ENCODE measurements at regions not wholly inside any gene's neighbourhood (a gene's known extent, or its start where the extent isn't known, plus 50 kb on each side); places are given as distances from the start of the nearest gene placed in this dataset.
A peak's percentile ranks its signal among the peaks of the same experiment; 100 is the strongest.

DNA sequence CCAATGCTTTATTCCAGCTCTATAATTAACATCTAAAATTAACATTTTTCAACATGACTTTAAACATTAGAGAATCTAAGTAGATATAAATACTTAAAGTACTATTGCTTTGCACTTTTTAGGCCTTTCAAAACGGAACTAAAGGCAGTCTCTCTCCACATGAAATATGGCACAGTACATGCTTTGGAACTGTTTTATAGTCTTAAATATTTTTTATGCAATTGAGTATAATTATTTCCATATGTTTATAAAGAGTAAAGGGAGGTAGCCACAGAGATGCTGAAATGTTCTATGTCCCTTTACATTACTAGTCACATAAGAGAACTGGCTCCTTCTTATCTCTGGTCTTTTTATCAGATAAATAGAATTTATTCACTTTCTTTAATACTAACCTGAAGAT is 674.0 kb downstream of the PLCL1 start (continued):
- TF ChIP-seq NR2C2 (CRISPR knock-in tag; IDR thresholded peaks at IDR 0.05) (no peak), SP1 (CRISPR knock-in tag; conservative IDR thresholded peaks at IDR 0.05) (no peak), IRF1 (CRISPR knock-in tag; IDR thresholded peaks at IDR 0.05) (no peak), ZNF416 (CRISPR knock-in tag; IDR thresholded peaks at IDR 0.05) (no peak), SOX15 (CRISPR knock-in tag; IDR thresholded peaks at IDR 0.05) (no peak), ETV6 (CRISPR knock-in tag; IDR thresholded peaks at IDR 0.05) (no peak), TEAD1 (CRISPR knock-in tag; IDR thresholded peaks at IDR 0.05) (no peak)
- TF ChIP-seq, protein P1, sequence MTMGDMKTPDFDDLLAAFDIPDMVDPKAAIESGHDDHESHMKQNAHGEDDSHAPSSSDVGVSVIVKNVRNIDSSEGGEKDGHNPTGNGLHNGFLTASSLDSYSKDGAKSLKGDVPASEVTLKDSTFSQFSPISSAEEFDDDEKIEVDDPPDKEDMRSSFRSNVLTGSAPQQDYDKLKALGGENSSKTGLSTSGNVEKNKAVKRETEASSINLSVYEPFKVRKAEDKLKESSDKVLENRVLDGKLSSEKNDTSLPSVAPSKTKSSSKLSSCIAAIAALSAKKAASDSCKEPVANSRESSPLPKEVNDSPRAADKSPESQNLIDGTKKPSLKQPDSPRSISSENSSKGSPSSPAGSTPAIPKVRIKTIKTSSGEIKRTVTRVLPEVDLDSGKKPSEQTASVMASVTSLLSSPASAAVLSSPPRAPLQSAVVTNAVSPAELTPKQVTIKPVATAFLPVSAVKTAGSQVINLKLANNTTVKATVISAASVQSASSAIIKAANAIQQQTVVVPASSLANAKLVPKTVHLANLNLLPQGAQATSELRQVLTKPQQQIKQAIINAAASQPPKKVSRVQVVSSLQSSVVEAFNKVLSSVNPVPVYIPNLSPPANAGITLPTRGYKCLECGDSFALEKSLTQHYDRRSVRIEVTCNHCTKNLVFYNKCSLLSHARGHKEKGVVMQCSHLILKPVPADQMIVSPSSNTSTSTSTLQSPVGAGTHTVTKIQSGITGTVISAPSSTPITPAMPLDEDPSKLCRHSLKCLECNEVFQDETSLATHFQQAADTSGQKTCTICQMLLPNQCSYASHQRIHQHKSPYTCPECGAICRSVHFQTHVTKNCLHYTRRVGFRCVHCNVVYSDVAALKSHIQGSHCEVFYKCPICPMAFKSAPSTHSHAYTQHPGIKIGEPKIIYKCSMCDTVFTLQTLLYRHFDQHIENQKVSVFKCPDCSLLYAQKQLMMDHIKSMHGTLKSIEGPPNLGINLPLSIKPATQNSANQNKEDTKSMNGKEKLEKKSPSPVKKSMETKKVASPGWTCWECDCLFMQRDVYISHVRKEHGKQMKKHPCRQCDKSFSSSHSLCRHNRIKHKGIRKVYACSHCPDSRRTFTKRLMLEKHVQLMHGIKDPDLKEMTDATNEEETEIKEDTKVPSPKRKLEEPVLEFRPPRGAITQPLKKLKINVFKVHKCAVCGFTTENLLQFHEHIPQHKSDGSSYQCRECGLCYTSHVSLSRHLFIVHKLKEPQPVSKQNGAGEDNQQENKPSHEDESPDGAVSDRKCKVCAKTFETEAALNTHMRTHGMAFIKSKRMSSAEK (CRISPR knock-in tag; IDR thresholded peaks at IDR 0.05; ENCODE audit: borderline replicate concordance), result no peak

- no peak overlapping the region for H3K27ac Mint-ChIP-seq
- peaks cover 7% of the 10 kb centered on the region for H3K4me1 Mint-ChIP-seq
- ChIA-PET CTCF (interaction anchor here (0.6 kb wide), 1 partner anchor 49 kb away, joined by 4 read pairs; no protein-coding TSS in a partner anchor), POLR2A (no interaction called here)
- DNase-seq (ENCODE audit: low spot score) (no peak), ATAC-seq (peak; percentile 82)
- no peaks in the 10 kb centered on the region for H3K27me3 Mint-ChIP-seq (ENCODE audit: low read depth)
- H3K4me3 Mint-ChIP-seq, result no peak overlapping the region
- no peaks in the 10 kb centered on the region for H3K36me3 Mint-ChIP-seq
- no peaks in the 10 kb centered on the region for H3K9me3 Mint-ChIP-seq
- no peak for TF ChIP-seq MLX (CRISPR knock-in tag; IDR thresholded peaks at IDR 0.05)
- TF ChIP-seq, protein P2, sequence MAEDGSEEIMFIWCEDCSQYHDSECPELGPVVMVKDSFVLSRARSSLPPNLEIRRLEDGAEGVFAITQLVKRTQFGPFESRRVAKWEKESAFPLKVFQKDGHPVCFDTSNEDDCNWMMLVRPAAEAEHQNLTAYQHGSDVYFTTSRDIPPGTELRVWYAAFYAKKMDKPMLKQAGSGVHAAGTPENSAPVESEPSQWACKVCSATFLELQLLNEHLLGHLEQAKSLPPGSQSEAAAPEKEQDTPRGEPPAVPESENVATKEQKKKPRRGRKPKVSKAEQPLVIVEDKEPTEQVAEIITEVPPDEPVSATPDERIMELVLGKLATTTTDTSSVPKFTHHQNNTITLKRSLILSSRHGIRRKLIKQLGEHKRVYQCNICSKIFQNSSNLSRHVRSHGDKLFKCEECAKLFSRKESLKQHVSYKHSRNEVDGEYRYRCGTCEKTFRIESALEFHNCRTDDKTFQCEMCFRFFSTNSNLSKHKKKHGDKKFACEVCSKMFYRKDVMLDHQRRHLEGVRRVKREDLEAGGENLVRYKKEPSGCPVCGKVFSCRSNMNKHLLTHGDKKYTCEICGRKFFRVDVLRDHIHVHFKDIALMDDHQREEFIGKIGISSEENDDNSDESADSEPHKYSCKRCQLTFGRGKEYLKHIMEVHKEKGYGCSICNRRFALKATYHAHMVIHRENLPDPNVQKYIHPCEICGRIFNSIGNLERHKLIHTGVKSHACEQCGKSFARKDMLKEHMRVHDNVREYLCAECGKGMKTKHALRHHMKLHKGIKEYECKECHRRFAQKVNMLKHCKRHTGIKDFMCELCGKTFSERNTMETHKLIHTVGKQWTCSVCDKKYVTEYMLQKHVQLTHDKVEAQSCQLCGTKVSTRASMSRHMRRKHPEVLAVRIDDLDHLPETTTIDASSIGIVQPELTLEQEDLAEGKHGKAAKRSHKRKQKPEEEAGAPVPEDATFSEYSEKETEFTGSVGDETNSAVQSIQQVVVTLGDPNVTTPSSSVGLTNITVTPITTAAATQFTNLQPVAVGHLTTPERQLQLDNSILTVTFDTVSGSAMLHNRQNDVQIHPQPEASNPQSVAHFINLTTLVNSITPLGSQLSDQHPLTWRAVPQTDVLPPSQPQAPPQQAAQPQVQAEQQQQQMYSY (CRISPR knock-in tag; IDR thresholded peaks at IDR 0.05), result no peak
- no peak for TF ChIP-seq NFATC4 (CRISPR knock-in tag; IDR thresholded peaks at IDR 0.05)
- no peak for TF ChIP-seq JUN (CRISPR knock-in tag; IDR thresholded peaks at IDR 0.05)
- no peak for TF ChIP-seq CBFB (CRISPR knock-in tag; IDR thresholded peaks at IDR 0.05; ENCODE audit: low read depth)
- TF ChIP-seq ATF2 (CRISPR knock-in tag; IDR thresholded peaks at IDR 0.05; ENCODE audit: borderline replicate concordance, low read depth), result no peak
- TF ChIP-seq ZNF423 (CRISPR knock-in tag; IDR thresholded peaks at IDR 0.05), result no peak
- no peak for TF ChIP-seq ZNF121 (CRISPR knock-in tag; IDR thresholded peaks at IDR 0.05)
- no peak for TF ChIP-seq EMX1 (CRISPR knock-in tag; IDR thresholded peaks at IDR 0.05)
- TF ChIP-seq FOXK1 (CRISPR knock-in tag; IDR thresholded peaks at IDR 0.05), result no peak
- no peak for TF ChIP-seq ZNF138 (CRISPR knock-in tag; conservative IDR thresholded peaks at IDR 0.05)
- no peak for TF ChIP-seq ZNF396 (CRISPR knock-in tag; IDR thresholded peaks at IDR 0.05; ENCODE audit: borderline replicate concordance)
- TF ChIP-seq ZNF425 (CRISPR knock-in tag; conservative IDR thresholded peaks at IDR 0.05), result no peak
- TF ChIP-seq, protein P3, sequence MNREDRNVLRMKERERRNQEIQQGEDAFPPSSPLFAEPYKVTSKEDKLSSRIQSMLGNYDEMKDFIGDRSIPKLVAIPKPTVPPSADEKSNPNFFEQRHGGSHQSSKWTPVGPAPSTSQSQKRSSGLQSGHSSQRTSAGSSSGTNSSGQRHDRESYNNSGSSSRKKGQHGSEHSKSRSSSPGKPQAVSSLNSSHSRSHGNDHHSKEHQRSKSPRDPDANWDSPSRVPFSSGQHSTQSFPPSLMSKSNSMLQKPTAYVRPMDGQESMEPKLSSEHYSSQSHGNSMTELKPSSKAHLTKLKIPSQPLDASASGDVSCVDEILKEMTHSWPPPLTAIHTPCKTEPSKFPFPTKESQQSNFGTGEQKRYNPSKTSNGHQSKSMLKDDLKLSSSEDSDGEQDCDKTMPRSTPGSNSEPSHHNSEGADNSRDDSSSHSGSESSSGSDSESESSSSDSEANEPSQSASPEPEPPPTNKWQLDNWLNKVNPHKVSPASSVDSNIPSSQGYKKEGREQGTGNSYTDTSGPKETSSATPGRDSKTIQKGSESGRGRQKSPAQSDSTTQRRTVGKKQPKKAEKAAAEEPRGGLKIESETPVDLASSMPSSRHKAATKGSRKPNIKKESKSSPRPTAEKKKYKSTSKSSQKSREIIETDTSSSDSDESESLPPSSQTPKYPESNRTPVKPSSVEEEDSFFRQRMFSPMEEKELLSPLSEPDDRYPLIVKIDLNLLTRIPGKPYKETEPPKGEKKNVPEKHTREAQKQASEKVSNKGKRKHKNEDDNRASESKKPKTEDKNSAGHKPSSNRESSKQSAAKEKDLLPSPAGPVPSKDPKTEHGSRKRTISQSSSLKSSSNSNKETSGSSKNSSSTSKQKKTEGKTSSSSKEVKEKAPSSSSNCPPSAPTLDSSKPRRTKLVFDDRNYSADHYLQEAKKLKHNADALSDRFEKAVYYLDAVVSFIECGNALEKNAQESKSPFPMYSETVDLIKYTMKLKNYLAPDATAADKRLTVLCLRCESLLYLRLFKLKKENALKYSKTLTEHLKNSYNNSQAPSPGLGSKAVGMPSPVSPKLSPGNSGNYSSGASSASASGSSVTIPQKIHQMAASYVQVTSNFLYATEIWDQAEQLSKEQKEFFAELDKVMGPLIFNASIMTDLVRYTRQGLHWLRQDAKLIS (CRISPR knock-in tag; IDR thresholded peaks at IDR 0.05; ENCODE audit: borderline replicate concordance), result no peak
Measured at GRCh38 chr2:198476007-198476406, 671.6 kb downstream of the PLCL1 start.

Measured in WTC11 (cell line).